OCI-LY7 (cell line): ENCODE measurements at regions not wholly inside any gene's neighbourhood (a gene's known extent, or its start where the extent isn't known, plus 50 kb on each side); places are given as distances from the start of the nearest gene placed in this dataset.

Experiments
- BruUV-seq: library from RNA; stranded (reverse); fragments of 400-500 nt; replicated peaks from 2 replicates; lab custom pipeline; 2021; lab: Mats Ljungman, UMichigan
- CTCF ChIA-PET: fragments of 300-600 bp; sonication (Branson Sonifier 250); formaldehyde crosslinking; loops from one replicate; lab custom pipeline; 2022; ENCODE audit warnings: antibody characterized with exemption; ENCODE audit not compliant: unreplicated experiment; lab: Charles Lee
- POLR2A ChIA-PET: fragments of 300-600 bp; sonication (Branson Sonifier 250); formaldehyde crosslinking; loops from one replicate; lab custom pipeline; 2022; ENCODE audit warnings: antibody characterized with exemption; lab: Charles Lee
- DNase-seq: peaks from one replicate; pipeline ENCODE4 v3.0.0-alpha.2; 2015; ENCODE audit warnings: low spot score
- H2AFZ ChIP-seq: fragments of 200-600 bp; sonication (generic), shearing (Covaris generic); 2 replicates; pipeline ENCODE4 v1.6.1; 2014; ENCODE audit warnings: mild to moderate bottlenecking, antibody characterized with exemption, low read length, moderate library complexity
- H3K27ac ChIP-seq: fragments of 200-600 bp; sonication (generic); 2 replicates; pipeline ENCODE4 v1.5.1; 2014; ENCODE audit warnings: mixed run types, low read depth, mild to moderate bottlenecking, moderate library complexity, low read length, inconsistent platforms; ENCODE audit not compliant: poor library complexity, severe bottlenecking
- H3K36me3 ChIP-seq: fragments of 200-600 bp; sonication (generic); 2 replicates; pipeline ENCODE4 v1.6.1; 2014; ENCODE audit warnings: mild to moderate bottlenecking, antibody characterized with exemption, low read length, moderate library complexity, mixed read lengths; ENCODE audit not compliant: insufficient read depth
- H3K4me1 ChIP-seq: fragments of 200-600 bp; sonication (generic); 2 replicates; pipeline ENCODE4 v1.5.1; 2014; ENCODE audit warnings: mild to moderate bottlenecking, low read length; ENCODE audit not compliant: insufficient read depth, poor library complexity, severe bottlenecking
- H3K4me2 ChIP-seq: fragments of 200-600 bp; sonication (generic); 2 replicates; pipeline ENCODE4 v1.6.1; 2014; ENCODE audit warnings: mild to moderate bottlenecking, low read length
- H3K4me3 ChIP-seq: fragments of 200-600 bp; sonication (generic); 2 replicates; pipeline ENCODE4 v1.5.1; 2014; ENCODE audit warnings: mild to moderate bottlenecking, low read depth, low read length; ENCODE audit not compliant: poor library complexity, severe bottlenecking
- H3K79me2 ChIP-seq: fragments of 200-600 bp; sonication (generic); 2 replicates; pipeline ENCODE4 v1.6.1; 2016; ENCODE audit warnings: low read depth, mild to moderate bottlenecking, low read length, moderate library complexity, mixed read lengths; ENCODE audit not compliant: insufficient read depth
- H3K9me2 ChIP-seq: fragments of 200-600 bp; sonication (generic); 2 replicates; pipeline ENCODE4 v1.6.1; 2016; ENCODE audit warnings: mild to moderate bottlenecking, low read length, mixed read lengths; ENCODE audit not compliant: insufficient read depth
- H3K9me3 ChIP-seq: fragments of 200-600 bp; sonication (generic); 2 replicates; pipeline ENCODE4 v1.6.1; 2014; ENCODE audit warnings: mild to moderate bottlenecking, mixed run types, low read length, mixed read lengths
- H4K20me1 ChIP-seq: fragments of 200-600 bp; sonication (generic); 2 replicates; pipeline ENCODE4 v1.6.1; 2014; ENCODE audit warnings: mild to moderate bottlenecking, antibody characterized with exemption, low read length, moderate library complexity, mixed read lengths; ENCODE audit not compliant: insufficient read depth
- CTCF ChIP-seq: fragments of 200-600 bp; sonication (generic); conservative IDR thresholded peaks from 2 replicates; pipeline ENCODE4 v1.5.1; 2014; ENCODE audit warnings: mild to moderate bottlenecking, antibody characterized with exemption, low read length, moderate library complexity, mixed read lengths
- EZH2phosphoT487 ChIP-seq: fragments of 200-600 bp; sonication (generic); IDR thresholded peaks from 2 replicates; pipeline ENCODE4 v1.6.1; 2018; ENCODE audit warnings: low read depth, borderline replicate concordance, mild to moderate bottlenecking, mixed run types, antibody characterized with exemption, low read length, moderate library complexity, mixed read lengths
- intact Hi-C: fragments of 100-400 bp; cut with micrococcal nuclease; formaldehyde crosslinking; loops from one replicate; pipeline ENCODE4 v1.10.0; 2022; ENCODE audit not compliant: unreplicated experiment

- Histone ChIP-seq H3K9me3 (no peaks in the 10 kb centered on the region), H4K20me1 (no peaks in the 10 kb centered on the region), H3K79me2 (no peaks in the 10 kb centered on the region), H3K4me3 (no peak overlapping the region), H3K27ac (no peak overlapping the region), H3K9me2 (no peaks in the 10 kb centered on the region), H3K4me1 (no peaks in the 10 kb centered on the region), H3K36me3 (no peaks in the 10 kb centered on the region), H2AFZ (no peak overlapping the region), H3K4me2 (no peak overlapping the region)
- BruUV-seq: no TSS peak
- DNase-seq: no peak
- ChIA-PET POLR2A (no interaction called here), CTCF (no interaction called here)
- intact Hi-C loops: no loop called here
- no peak for TF ChIP-seq EZH2phosphoT487
Measured at GRCh38 chr6:67248077-67248476, 1387.0 kb upstream of the ADGRB3 start.

- CTCF ChIA-PET: interaction anchor here (0.6 kb wide), 1 partner anchor 590 kb away, joined by 3 read pairs; no protein-coding TSS in a partner anchor
- intact Hi-C loops: no loop called here
- TF ChIP-seq CTCF (no peak), EZH2phosphoT487 (no peak)
- H2AFZ ChIP-seq: no peak overlapping the region
- no peak overlapping the region for H3K4me3 ChIP-seq
- no peaks in the 10 kb centered on the region for H3K9me3 ChIP-seq
- no TSS peak for BruUV-seq
- no peaks in the 10 kb centered on the region for H3K79me2 ChIP-seq
- POLR2A ChIA-PET: no interaction called here
- no peak for DNase-seq
- no peaks in the 10 kb centered on the region for H3K4me1 ChIP-seq
- no peak overlapping the region for H3K27ac ChIP-seq
- no peaks in the 10 kb centered on the region for H3K9me2 ChIP-seq
- no peaks in the 10 kb centered on the region for H3K36me3 ChIP-seq
- H4K20me1 ChIP-seq: no peaks in the 10 kb centered on the region
- H3K4me2 ChIP-seq: no peak overlapping the region
Measured at GRCh38 chr6:67244037-67244436, 1391.0 kb upstream of the ADGRB3 start.

GRCh38 chr6:67237277-67237676 lies 1397.8 kb upstream of the ADGRB3 start:
- Histone ChIP-seq H3K4me2 (no peak overlapping the region), H3K4me3 (no peak overlapping the region), H3K9me3 (no peaks in the 10 kb centered on the region), H3K27ac (no peak overlapping the region), H3K9me2 (no peaks in the 10 kb centered on the region), H3K4me1 (no peaks in the 10 kb centered on the region), H2AFZ (no peak overlapping the region), H3K36me3 (no peaks in the 10 kb centered on the region), H3K79me2 (no peaks in the 10 kb centered on the region), H4K20me1 (no peaks in the 10 kb centered on the region)
- ChIA-PET POLR2A (no interaction called here), CTCF (no interaction called here)
- TF ChIP-seq CTCF (no peak), EZH2phosphoT487 (no peak)
- BruUV-seq: no TSS peak
- DNase-seq: no peak
- intact Hi-C loops: no loop called here
